H1 (cell line): ENCODE measurements at regions not wholly inside any gene's neighbourhood (a gene's known extent, or its start where the extent isn't known, plus 50 kb on each side); places are given as distances from the start of the nearest gene placed in this dataset.

Experiments used
- CTCF ChIA-PET: fragments of 300-600 bp; sonication (Branson Sonifier 250); formaldehyde crosslinking; loops from one replicate; lab custom pipeline; 2021; ENCODE audit not compliant: partially characterized antibody; lab: Charles Lee
- POLR2A ChIA-PET: fragments of 300-600 bp; sonication (Branson Sonifier 250); formaldehyde crosslinking; loops from one replicate; lab custom pipeline; 2021; ENCODE audit warnings: inconsistent platforms; ENCODE audit not compliant: partially characterized antibody; lab: Charles Lee
- DNase-seq, 2 experiments: peaks; one replicate each; pipeline versions ENCODE4 v3.0.0 to v3.0.0-alpha.2; 2010 to 2022; ENCODE audit warnings: low spot score in 2 of 2, low read depth in 1 of 2, mixed read lengths in 1 of 2
- FAIRE-seq: peaks from 2 replicates; lab custom pipeline; 2011; peaks lifted over from hg19 to GRCh38; lab: Jason Lieb, UNC
- H2AFZ ChIP-seq: 2 replicates; pipeline ENCODE4 v1.8.1; 2012; ENCODE audit warnings: low read length, inconsistent platforms
- H2AK5ac ChIP-seq: 2 replicates; pipeline ENCODE4 v1.6.1; 2013; ENCODE audit warnings: low read depth, low read length
- H2BK120ac ChIP-seq: replicated peaks from 2 replicates; pipeline ENCODE3; 2013; ENCODE audit warnings: low read depth, low read length, inconsistent platforms
- H2BK12ac ChIP-seq: 2 replicates; pipeline ENCODE4 v1.6.1; 2013; ENCODE audit warnings: low read depth, low read length
- H2BK15ac ChIP-seq: 2 replicates; pipeline ENCODE4 v1.6.1; 2013; ENCODE audit warnings: low read length
- H2BK20ac ChIP-seq: 2 replicates; pipeline ENCODE4 v1.6.1; 2013; ENCODE audit warnings: low read length
- H2BK5ac ChIP-seq: 2 replicates; pipeline ENCODE4 v1.6.1; 2013; ENCODE audit warnings: low read depth, low read length
- H3K14ac ChIP-seq: 2 replicates; pipeline ENCODE4 v1.6.1; 2013; ENCODE audit warnings: inconsistent platforms; ENCODE audit not compliant: insufficient read length
- H3K18ac ChIP-seq: 2 replicates; pipeline ENCODE4 v1.6.1; 2013; ENCODE audit warnings: low read length; ENCODE audit errors: extremely low read depth
- H3K23ac ChIP-seq: 2 replicates; pipeline ENCODE4 v1.6.1; 2013; ENCODE audit warnings: inconsistent platforms; ENCODE audit not compliant: insufficient read length
- H3K23me2 ChIP-seq: 2 replicates; pipeline ENCODE4 v1.6.1; 2013; ENCODE audit warnings: low read depth, low read length
- H3K27ac ChIP-seq: 2 replicates; pipeline ENCODE4 v1.6.1; 2011; ENCODE audit warnings: low read depth, low read length, inconsistent platforms
- H3K27me3 ChIP-seq, 4 experiments: replicated peaks in 1 of 4; 1 replicate in 1 of 4; 2 replicates in 3 of 4; pipeline versions ENCODE4 v1.6.1 to v1.8.1; 2011 to 2013; ENCODE audit warnings: low read length in 3 of 4, mild to moderate bottlenecking in 3 of 4, inconsistent platforms in 2 of 4, mixed read lengths in 2 of 4, moderate library complexity in 1 of 4; ENCODE audit not compliant: control insufficient read depth in 3 of 4, insufficient read depth in 3 of 4; ENCODE audit errors: extremely low read depth in 1 of 4
- H3K36me3 ChIP-seq, 4 experiments: 2 replicates each; pipeline versions ENCODE4 v1.6.1 to v1.8.1; 2011 to 2013; ENCODE audit warnings: mild to moderate bottlenecking in 4 of 4, low read length in 3 of 4, moderate library complexity in 2 of 4, control low read depth in 1 of 4, inconsistent platforms in 1 of 4; ENCODE audit not compliant: insufficient read depth in 4 of 4, control insufficient read depth in 2 of 4
- H3K4ac ChIP-seq: replicated peaks from 2 replicates; pipeline ENCODE3; 2013; ENCODE audit warnings: low read length, low read depth, mixed read lengths, inconsistent platforms; ENCODE audit not compliant: insufficient read length
- H3K4me1 ChIP-seq, 4 experiments: replicated peaks in 1 of 4; 1 replicate in 1 of 4; 2 replicates in 3 of 4; pipeline versions ENCODE4 v1.6.1 to v1.8.1; 2011 to 2013; ENCODE audit warnings: low read length in 3 of 4, inconsistent platforms in 2 of 4, mixed read lengths in 1 of 4; ENCODE audit not compliant: insufficient read depth in 4 of 4, control insufficient read depth in 3 of 4
- H3K4me2 ChIP-seq, 2 experiments: 2 replicates each; pipeline versions ENCODE4 v1.6.1 to v1.8.1; 2011 to 2013; ENCODE audit warnings: low read depth in 2 of 2, low read length in 2 of 2, control low read depth in 1 of 2, inconsistent platforms in 1 of 2, mild to moderate bottlenecking in 1 of 2; ENCODE audit not compliant: insufficient read depth in 1 of 2
- H3K4me3 ChIP-seq, 4 experiments: fragments of 200-600, 300-600 bp in 1 of 4; sonication (generic), shearing (Covaris generic), sonication (Bioruptor Twin) in 1 of 4; 2 replicates each; pipeline versions ENCODE4 v1.5.1 to v1.8.1; 2011 to 2016; ENCODE audit warnings: low read length in 4 of 4, low read depth in 3 of 4, control low read depth in 2 of 4, inconsistent platforms in 2 of 4, mild to moderate bottlenecking in 2 of 4, mixed read lengths in 1 of 4, moderate library complexity in 1 of 4; ENCODE audit not compliant: insufficient read depth in 2 of 4; ENCODE audit errors: extremely low read depth in 1 of 4
- H3K56ac ChIP-seq: replicated peaks from 2 replicates; pipeline ENCODE3; 2013; ENCODE audit warnings: low read depth, mild to moderate bottlenecking, mixed read lengths, low read length, inconsistent platforms; ENCODE audit not compliant: insufficient read length
- H3K79me1 ChIP-seq: 2 replicates; pipeline ENCODE4 v1.6.1; 2013; ENCODE audit warnings: low read depth, low read length, control low read depth
- H3K79me2 ChIP-seq, 2 experiments: 2 replicates each; pipeline versions ENCODE4 v1.6.1 to v1.8.1; 2012 to 2013; ENCODE audit warnings: low read length in 2 of 2, mild to moderate bottlenecking in 2 of 2, inconsistent platforms in 1 of 2; ENCODE audit not compliant: insufficient read depth in 2 of 2, control insufficient read depth in 1 of 2
- H3K9ac ChIP-seq, 4 experiments: replicated peaks in 1 of 4; 1 replicate in 1 of 4; 2 replicates in 3 of 4; pipeline versions ENCODE4 v1.6.1 to v1.8.1; 2011 to 2013; ENCODE audit warnings: low read depth in 3 of 4, low read length in 3 of 4, control low read depth in 2 of 4, mild to moderate bottlenecking in 2 of 4, moderate library complexity in 2 of 4, inconsistent platforms in 1 of 4; ENCODE audit errors: extremely low read depth in 1 of 4
- H3K9me3 ChIP-seq, 2 experiments: 2 replicates each; pipeline versions ENCODE4 v1.6.1 to v1.8.1; 2012 to 2013; ENCODE audit warnings: mild to moderate bottlenecking in 2 of 2, moderate library complexity in 2 of 2, control low read depth in 1 of 2, inconsistent platforms in 1 of 2, low read depth in 1 of 2, low read length in 1 of 2, mixed read lengths in 1 of 2; ENCODE audit not compliant: insufficient read depth in 2 of 2
- H4K20me1 ChIP-seq, 2 experiments: replicated peaks in 1 of 2; 2 replicates each; pipeline versions ENCODE3 to v1.8.1; 2011 to 2013; ENCODE audit warnings: inconsistent platforms in 2 of 2, low read length in 2 of 2, mild to moderate bottlenecking in 1 of 2; ENCODE audit not compliant: insufficient read depth in 2 of 2, control insufficient read depth in 1 of 2
- H4K5ac ChIP-seq: 2 replicates; pipeline ENCODE4 v1.6.1; 2013; ENCODE audit warnings: low read length, low read depth, mixed read lengths, inconsistent platforms; ENCODE audit not compliant: insufficient read length
- H4K8ac ChIP-seq: 2 replicates; pipeline ENCODE4 v1.8.0; 2013; ENCODE audit warnings: mild to moderate bottlenecking, moderate library complexity, low read length, inconsistent platforms; ENCODE audit not compliant: insufficient read depth; ENCODE audit errors: extremely low read depth
- H4K91ac ChIP-seq: replicated peaks from 2 replicates; pipeline ENCODE3; 2013; ENCODE audit warnings: low read length, mixed read lengths, inconsistent platforms; ENCODE audit not compliant: insufficient read length
- CBX8 ChIP-seq: fragments of 300-800, 300-1000 bp; sonication (generic); IDR thresholded peaks from 2 replicates; pipeline ENCODE4 v1.7.1; 2016; ENCODE audit warnings: low read depth, low read length, borderline replicate concordance
- GABPA ChIP-seq: IDR thresholded peaks from 2 replicates; pipeline ENCODE4 v1.6.1; 2011; ENCODE audit warnings: mild to moderate bottlenecking, low read length, moderate library complexity, borderline replicate concordance; ENCODE audit not compliant: insufficient read depth
- GTF2F1 ChIP-seq: IDR thresholded peaks from 2 replicates; pipeline ENCODE4 v1.6.1; 2012; ENCODE audit warnings: low read depth, low read length, improper control_type of control experiment, borderline replicate concordance
- JUN ChIP-seq: IDR thresholded peaks from 2 replicates; pipeline ENCODE4 v1.6.1; 2011; ENCODE audit warnings: low read depth, mild to moderate bottlenecking, improper control_type of control experiment, low read length
- MAFK ChIP-seq: IDR thresholded peaks from 2 replicates; pipeline ENCODE4 v1.6.1; 2012; ENCODE audit warnings: low read depth, mild to moderate bottlenecking, improper control_type of control experiment, low read length
- SIRT6 ChIP-seq: IDR thresholded peaks from one replicate; pipeline ENCODE4 v1.7.1; 2012; ENCODE audit warnings: low read length, inconsistent platforms
- SP4 ChIP-seq: IDR thresholded peaks from 2 replicates; pipeline ENCODE4 v1.6.1; 2012; ENCODE audit warnings: low read length, inconsistent platforms
- WGBS, 2 experiments: shearing (Covaris generic) in 1 of 2; methylation state at CpG; one replicate each; pipeline versions ENCODE4 v1.1.6 to v1.1.7; 2013 to 2015; ENCODE audit warnings: low lambda C conversion rate in 2 of 2, mixed read lengths in 2 of 2, inconsistent platforms in 1 of 2, low coverage in 1 of 2, missing lambda C conversion rate in 1 of 2; ENCODE audit not compliant: insufficient replicate concordance in 2 of 2, insufficient coverage in 1 of 2, insufficient read length in 1 of 2; ENCODE audit errors: extremely low coverage in 1 of 2, missing lambda C conversion rate in 1 of 2; 5-methylcytosine and 5-hydroxymethylcytosine counted together

DNA sequence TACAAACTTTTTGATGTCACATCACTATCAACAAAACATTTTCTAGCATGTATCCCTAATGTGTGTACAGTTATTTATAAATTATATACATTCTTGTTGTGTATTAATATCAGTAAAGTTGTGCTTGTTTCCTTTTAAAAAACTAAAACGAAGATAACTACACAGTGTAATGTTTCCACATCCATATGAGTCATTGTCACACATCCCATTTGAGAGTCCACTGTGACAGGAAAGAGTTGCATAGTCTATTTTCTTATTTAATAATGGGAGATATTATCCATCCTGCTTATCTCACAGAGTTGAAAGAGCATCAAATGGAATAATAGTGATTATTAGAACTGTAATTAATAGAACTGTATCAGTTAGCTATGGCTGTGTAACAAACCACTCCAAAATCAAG lies 434.0 kb upstream of the CLINT1 start (continued):
- no peak for TF ChIP-seq SIRT6

DNA sequence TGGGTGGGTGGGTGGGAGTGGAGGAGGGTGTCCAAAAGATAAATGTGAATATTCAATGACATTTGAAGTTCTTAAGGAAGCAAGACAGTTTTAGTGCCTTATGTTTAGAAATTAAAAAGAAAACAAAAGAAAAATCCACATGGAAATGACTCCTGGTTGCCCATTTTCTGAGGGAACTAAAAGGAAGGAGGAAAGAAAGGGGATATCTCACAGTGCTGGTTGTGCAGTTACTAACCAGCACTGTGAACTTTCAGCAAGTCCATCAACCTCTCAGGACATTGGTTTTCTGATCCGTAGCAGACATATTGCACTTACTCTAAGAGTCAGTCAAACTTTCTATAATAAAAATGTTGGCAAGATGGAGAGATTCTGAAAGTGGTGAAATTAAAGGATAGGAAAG lies 431.0 kb upstream of the CLINT1 start:
- H2BK5ac ChIP-seq: no peak overlapping the region
- H3K18ac ChIP-seq: no peak overlapping the region
- H3K14ac ChIP-seq: no peak overlapping the region
- no peak for TF ChIP-seq SP4
- no peak for TF ChIP-seq JUN
- no peak for TF ChIP-seq MAFK
- no peak for TF ChIP-seq GTF2F1
- TF ChIP-seq GABPA: no peak
- no peak for TF ChIP-seq CBX8
- H2BK12ac ChIP-seq: no peak overlapping the region
- no peak overlapping the region for H2AFZ ChIP-seq
- no peak overlapping the region for H3K4me3 ChIP-seq
- H4K20me1 ChIP-seq: no peaks in the 10 kb centered on the region
- no peaks in the 10 kb centered on the region; the same call in 1 of the 2 replicates for H3K79me1 ChIP-seq
- H3K9ac ChIP-seq: no peak overlapping the region
- H3K79me2 ChIP-seq: no peaks in the 10 kb centered on the region
- no peaks in the 10 kb centered on the region for H3K23me2 ChIP-seq
- H4K8ac ChIP-seq: no peak overlapping the region
- FAIRE-seq (no peak), DNase-seq (no peak)
- no peak overlapping the region for H2BK15ac ChIP-seq
- H3K9me3 ChIP-seq: 0 out of 4 replicates have a peak, but pooled peaks cover 0 to 4% of the 10 kb centered on the region in 2 experiments
- no peak overlapping the region for H3K23ac ChIP-seq
- H2BK120ac ChIP-seq: no peak overlapping the region
- H2AK5ac ChIP-seq: no peak overlapping the region
- H3K4me2 ChIP-seq: no peak overlapping the region
- H2BK20ac ChIP-seq: no peak overlapping the region
- no peak overlapping the region for H3K4ac ChIP-seq
- H3K36me3 ChIP-seq: no peaks in the 10 kb centered on the region
- H4K91ac ChIP-seq: no peak overlapping the region
- H3K4me1 ChIP-seq: no peaks in the 10 kb centered on the region
- H3K27ac ChIP-seq: no peak overlapping the region
- CTCF ChIA-PET: interaction anchor here (1.2 kb wide), 1 partner anchor 8 kb away, joined by 3 read pairs; no protein-coding TSS in a partner anchor
- POLR2A ChIA-PET: no interaction called here
- H3K27me3 ChIP-seq: no peaks in the 10 kb centered on the region
- no peak overlapping the region for H4K5ac ChIP-seq
- WGBS, 2 experiments: 91% methylated on average over 1 of the region's 1 CpG; no CpG with 5 or more reads in 1 of the 2 experiments
- no peak overlapping the region for H3K56ac ChIP-seq
